ENCODE measurements at regions not wholly inside any gene's neighbourhood (a gene's known extent, or its start where the extent isn't known, plus 50 kb on each side); places are given as distances from the start of the nearest gene placed in this dataset.

DNA sequence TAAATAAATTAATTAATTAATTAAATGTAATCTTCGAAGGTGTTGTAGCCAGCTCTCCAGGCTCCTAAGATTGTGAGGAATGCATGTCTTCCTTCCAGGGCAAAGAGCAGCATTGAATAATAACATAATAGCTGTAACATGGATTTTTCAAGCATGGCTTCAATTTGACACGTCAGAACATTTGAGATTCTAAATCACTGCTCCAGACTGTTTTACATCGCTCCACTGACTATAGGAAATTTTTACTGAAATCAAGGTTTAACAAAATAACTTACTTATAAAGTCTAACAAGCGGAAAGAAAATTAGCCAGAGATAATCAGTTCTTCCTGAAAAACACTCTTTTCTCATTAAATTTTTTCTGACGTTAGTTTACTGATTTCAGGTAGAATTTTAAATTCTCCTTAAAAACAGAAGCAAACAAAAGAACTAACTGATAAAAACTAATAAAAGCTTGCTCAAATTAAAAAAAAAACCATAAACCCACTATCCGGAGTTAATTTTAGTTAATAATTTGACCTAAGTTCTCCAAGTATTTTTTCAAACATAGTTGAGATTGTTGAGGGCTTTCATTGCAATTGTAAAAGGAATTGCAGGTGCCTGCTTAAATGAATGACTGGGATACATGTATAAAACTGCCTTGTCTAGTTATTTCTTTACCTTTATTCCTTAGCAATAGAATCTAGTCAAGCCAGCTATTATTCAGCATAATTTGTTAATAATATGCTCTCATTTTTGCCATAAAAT lies 51.2 kb upstream of the SGCE start:
- peaks cover 14% of the 10 kb centered on the region for H3K4me1 ChIP-seq (ENCODE audit: insufficient read depth, low read length)
- BruUV-seq (replicated peaks) = no TSS peak
- TF ChIP-seq ZNF296 (CRISPR knock-in tag; conservative IDR thresholded peaks at IDR 0.05) (no peak), SP4 (CRISPR knock-in tag; IDR thresholded peaks at IDR 0.05) (no peak), ZNF558 (CRISPR knock-in tag; IDR thresholded peaks at IDR 0.05; ENCODE audit: borderline replicate concordance) (no peak), PHF8 (CRISPR knock-in tag; IDR thresholded peaks at IDR 0.05) (no peak), HIVEP1 (CRISPR knock-in tag; IDR thresholded peaks at IDR 0.05) (no peak)
- TF ChIP-seq, protein P1, sequence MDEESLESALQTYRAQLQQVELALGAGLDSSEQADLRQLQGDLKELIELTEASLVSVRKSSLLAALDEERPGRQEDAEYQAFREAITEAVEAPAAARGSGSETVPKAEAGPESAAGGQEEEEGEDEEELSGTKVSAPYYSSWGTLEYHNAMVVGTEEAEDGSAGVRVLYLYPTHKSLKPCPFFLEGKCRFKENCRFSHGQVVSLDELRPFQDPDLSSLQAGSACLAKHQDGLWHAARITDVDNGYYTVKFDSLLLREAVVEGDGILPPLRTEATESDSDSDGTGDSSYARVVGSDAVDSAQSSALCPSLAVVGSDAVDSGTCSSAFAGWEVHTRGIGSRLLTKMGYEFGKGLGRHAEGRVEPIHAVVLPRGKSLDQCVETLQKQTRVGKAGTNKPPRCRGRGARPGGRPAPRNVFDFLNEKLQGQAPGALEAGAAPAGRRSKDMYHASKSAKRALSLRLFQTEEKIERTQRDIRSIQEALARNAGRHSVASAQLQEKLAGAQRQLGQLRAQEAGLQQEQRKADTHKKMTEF (CRISPR knock-in tag; IDR thresholded peaks at IDR 0.05) = no peak
- TF ChIP-seq, protein P2, sequence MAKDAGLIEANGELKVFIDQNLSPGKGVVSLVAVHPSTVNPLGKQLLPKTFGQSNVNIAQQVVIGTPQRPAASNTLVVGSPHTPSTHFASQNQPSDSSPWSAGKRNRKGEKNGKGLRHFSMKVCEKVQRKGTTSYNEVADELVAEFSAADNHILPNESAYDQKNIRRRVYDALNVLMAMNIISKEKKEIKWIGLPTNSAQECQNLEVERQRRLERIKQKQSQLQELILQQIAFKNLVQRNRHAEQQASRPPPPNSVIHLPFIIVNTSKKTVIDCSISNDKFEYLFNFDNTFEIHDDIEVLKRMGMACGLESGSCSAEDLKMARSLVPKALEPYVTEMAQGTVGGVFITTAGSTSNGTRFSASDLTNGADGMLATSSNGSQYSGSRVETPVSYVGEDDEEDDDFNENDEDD (CRISPR knock-in tag; IDR thresholded peaks at IDR 0.05; ENCODE audit: borderline replicate concordance) = no peak
- TF ChIP-seq, protein P3, sequence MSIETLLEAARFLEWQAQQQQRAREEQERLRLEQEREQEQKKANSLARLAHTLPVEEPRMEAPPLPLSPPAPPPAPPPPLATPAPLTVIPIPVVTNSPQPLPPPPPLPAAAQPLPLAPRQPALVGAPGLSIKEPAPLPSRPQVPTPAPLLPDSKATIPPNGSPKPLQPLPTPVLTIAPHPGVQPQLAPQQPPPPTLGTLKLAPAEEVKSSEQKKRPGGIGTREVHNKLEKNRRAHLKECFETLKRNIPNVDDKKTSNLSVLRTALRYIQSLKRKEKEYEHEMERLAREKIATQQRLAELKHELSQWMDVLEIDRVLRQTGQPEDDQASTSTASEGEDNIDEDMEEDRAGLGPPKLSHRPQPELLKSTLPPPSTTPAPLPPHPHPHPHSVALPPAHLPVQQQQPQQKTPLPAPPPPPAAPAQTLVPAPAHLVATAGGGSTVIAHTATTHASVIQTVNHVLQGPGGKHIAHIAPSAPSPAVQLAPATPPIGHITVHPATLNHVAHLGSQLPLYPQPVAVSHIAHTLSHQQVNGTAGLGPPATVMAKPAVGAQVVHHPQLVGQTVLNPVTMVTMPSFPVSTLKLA (IDR thresholded peaks at IDR 0.05) = no peak
- TF ChIP-seq, protein P4, sequence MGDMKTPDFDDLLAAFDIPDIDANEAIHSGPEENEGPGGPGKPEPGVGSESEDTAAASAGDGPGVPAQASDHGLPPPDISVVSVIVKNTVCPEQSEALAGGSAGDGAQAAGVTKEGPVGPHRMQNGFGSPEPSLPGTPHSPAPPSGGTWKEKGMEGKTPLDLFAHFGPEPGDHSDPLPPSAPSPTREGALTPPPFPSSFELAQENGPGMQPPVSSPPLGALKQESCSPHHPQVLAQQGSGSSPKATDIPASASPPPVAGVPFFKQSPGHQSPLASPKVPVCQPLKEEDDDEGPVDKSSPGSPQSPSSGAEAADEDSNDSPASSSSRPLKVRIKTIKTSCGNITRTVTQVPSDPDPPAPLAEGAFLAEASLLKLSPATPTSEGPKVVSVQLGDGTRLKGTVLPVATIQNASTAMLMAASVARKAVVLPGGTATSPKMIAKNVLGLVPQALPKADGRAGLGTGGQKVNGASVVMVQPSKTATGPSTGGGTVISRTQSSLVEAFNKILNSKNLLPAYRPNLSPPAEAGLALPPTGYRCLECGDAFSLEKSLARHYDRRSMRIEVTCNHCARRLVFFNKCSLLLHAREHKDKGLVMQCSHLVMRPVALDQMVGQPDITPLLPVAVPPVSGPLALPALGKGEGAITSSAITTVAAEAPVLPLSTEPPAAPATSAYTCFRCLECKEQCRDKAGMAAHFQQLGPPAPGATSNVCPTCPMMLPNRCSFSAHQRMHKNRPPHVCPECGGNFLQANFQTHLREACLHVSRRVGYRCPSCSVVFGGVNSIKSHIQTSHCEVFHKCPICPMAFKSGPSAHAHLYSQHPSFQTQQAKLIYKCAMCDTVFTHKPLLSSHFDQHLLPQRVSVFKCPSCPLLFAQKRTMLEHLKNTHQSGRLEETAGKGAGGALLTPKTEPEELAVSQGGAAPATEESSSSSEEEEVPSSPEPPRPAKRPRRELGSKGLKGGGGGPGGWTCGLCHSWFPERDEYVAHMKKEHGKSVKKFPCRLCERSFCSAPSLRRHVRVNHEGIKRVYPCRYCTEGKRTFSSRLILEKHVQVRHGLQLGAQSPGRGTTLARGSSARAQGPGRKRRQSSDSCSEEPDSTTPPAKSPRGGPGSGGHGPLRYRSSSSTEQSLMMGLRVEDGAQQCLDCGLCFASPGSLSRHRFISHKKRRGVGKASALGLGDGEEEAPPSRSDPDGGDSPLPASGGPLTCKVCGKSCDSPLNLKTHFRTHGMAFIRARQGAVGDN (CRISPR knock-in tag; IDR thresholded peaks at IDR 0.05) = no peak
- TF ChIP-seq, protein P5, sequence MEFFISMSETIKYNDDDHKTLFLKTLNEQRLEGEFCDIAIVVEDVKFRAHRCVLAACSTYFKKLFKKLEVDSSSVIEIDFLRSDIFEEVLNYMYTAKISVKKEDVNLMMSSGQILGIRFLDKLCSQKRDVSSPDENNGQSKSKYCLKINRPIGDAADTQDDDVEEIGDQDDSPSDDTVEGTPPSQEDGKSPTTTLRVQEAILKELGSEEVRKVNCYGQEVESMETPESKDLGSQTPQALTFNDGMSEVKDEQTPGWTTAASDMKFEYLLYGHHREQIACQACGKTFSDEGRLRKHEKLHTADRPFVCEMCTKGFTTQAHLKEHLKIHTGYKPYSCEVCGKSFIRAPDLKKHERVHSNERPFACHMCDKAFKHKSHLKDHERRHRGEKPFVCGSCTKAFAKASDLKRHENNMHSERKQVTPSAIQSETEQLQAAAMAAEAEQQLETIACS (CRISPR knock-in tag; IDR thresholded peaks at IDR 0.05) = no peak
- TF ChIP-seq, protein P6, sequence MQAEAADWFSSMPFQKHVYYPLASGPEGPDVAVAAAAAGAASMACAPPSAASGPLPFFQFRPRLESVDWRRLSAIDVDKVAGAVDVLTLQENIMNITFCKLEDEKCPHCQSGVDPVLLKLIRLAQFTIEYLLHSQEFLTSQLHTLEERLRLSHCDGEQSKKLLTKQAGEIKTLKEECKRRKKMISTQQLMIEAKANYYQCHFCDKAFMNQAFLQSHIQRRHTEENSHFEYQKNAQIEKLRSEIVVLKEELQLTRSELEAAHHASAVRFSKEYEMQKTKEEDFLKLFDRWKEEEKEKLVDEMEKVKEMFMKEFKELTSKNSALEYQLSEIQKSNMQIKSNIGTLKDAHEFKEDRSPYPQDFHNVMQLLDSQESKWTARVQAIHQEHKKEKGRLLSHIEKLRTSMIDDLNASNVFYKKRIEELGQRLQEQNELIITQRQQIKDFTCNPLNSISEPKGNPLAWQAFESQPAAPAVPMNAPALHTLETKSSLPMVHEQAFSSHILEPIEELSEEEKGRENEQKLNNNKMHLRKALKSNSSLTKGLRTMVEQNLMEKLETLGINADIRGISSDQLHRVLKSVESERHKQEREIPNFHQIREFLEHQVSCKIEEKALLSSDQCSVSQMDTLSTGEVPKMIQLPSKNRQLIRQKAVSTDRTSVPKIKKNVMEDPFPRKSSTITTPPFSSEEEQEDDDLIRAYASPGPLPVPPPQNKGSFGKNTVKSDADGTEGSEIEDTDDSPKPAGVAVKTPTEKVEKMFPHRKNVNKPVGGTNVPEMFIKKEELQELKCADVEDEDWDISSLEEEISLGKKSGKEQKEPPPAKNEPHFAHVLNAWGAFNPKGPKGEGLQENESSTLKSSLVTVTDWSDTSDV (CRISPR knock-in tag; IDR thresholded peaks at IDR 0.05) = no peak

More for the DNA sequence above, 51.2 kb upstream of the SGCE start:
- H2AFZ ChIP-seq (ENCODE audit: low read length) = no peak overlapping the region
- ATAC-seq (no peak), FAIRE-seq (no peak), DNase-seq (ENCODE audit: low spot score) (no peak)
- WGBS (ENCODE audit: low lambda C conversion rate) = 93% methylated on average over 6 of the region's 6 CpGs
- H3K27me3 ChIP-seq (ENCODE audit: control insufficient read depth in 1 of 2, insufficient read depth in 2 of 2, low read length in 2 of 2) = no peaks in the 10 kb centered on the region
- in situ Hi-C loops (cut with HindIII; ENCODE audit: extremely low pct_ligation_motif_present, low pct_unique_long_range_greater_than_20kb) (no loop called here), intact Hi-C loops (cut with micrococcal nuclease; ENCODE audit: unreplicated experiment) (no loop called here)
- no peak overlapping the region for H3K4me2 ChIP-seq (ENCODE audit: low read depth, low read length)
- H3K9ac ChIP-seq (ENCODE audit: insufficient read depth, low read depth, low read length) = no peak overlapping the region
- no peak overlapping the region for H3K4me3 ChIP-seq (replicated peaks in 1 of 3; ENCODE audit: insufficient read depth in 1 of 3, low read depth in 2 of 3, low read length in 3 of 3)
- H3K79me2 ChIP-seq (ENCODE audit: insufficient read depth, low read length) = no peaks in the 10 kb centered on the region
- ChIA-PET POLR2A (no interaction called here), CTCF (ENCODE audit: low intra/inter-chr PET ratio, low total read pairs) (no interaction called here)
- no peak overlapping the region for H3K27ac ChIP-seq (ENCODE audit: extremely low read length, insufficient read depth, low read length)
- H3K9me3 ChIP-seq (ENCODE audit: low read length) = no peaks in the 10 kb centered on the region
- H3K36me3 ChIP-seq (replicated peaks in 1 of 2; ENCODE audit: control insufficient read depth in 1 of 2, insufficient read depth in 2 of 2, low read length in 2 of 2) = no peaks in the 10 kb centered on the region
- H4K20me1 ChIP-seq (ENCODE audit: insufficient read depth, low read length) = no peaks in the 10 kb centered on the region
